ENCODE measurements at regions not wholly inside any gene's neighbourhood (a gene's known extent, or its start where the extent isn't known, plus 50 kb on each side); places are given as distances from the start of the nearest gene placed in this dataset.

DNA sequence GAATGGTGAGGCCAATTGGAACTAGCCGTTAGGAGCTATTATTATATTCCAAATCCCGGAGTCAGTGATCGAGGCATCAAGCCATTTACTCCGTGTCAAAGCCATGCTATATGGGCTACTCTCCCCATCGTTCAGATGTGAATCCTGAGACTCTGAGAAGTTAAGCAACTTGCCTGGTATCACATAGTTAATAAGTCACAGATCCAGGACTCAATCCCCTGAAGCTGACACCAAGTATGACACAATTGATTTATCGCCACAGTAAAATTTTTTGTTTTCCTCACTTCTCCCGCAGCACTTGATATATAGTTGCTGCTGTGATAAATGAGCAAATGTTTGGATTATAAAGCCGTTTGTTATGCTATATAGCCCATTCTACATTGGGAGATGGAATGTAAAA lies 50.8 kb upstream of the TSHZ2 start:
- no peak for DNase-seq (ENCODE audit: low spot score)

DNA sequence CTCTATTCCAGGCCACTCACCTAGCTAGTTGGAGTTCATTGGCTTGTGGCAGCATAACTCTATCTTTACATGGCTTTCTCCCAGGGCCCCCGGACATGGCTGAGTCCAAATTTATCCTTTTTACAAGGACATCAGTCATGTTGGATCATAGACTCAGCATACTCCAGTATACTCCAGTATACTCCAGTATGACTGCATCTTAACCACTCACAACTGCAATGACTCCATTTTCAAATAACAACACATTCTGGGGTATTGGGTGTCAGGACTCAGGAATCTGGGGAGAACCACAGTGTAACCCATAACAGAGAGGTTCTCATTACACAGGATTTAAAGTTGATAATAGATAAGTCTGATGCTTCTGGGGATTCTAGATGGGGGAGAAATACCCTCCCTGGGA lies 53.8 kb upstream of the TSHZ2 start:
- no peak for DNase-seq (ENCODE audit: low spot score)

DNA sequence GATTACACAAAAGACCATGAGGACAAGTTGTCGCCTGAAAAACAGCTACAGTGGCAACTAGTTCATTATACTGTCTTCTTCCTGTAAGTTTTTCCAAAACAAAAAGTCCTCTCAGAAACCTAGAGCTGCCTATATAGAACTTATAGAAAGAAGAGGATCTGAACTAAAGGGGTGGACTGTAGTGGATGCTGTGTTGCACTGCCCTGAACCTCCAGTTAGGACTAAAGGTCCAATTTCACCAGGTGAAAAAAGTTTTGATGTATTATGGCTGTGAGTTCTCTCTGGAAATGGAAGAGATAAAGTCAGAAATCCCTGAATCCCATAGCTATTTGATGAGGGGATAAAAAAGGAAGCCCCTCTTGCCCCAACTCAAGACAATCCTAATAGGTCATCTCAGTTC lies 56.6 kb upstream of the TSHZ2 start:
- DNase-seq (ENCODE audit: low spot score): no peak

DNA sequence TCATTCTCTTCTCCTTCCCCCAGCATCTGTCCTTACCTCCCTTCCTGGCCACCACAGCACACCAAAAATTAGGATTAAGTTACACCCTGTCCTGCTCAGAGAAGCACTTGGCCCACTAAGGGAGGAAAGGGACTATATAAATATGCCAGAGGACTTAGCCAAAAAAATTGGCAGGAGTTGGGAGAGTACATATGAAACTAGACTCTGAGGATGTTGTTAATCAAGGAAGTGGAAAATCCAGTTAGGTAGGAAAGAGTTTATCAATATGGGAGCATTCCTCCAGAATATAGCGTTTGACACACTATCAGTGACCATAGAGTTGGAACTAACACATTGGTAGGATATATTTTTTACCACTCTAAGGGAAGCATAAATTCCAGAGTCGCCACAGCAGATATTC lies 57.3 kb upstream of the TSHZ2 start:
- DNase-seq (ENCODE audit: low spot score): no peak

DNA sequence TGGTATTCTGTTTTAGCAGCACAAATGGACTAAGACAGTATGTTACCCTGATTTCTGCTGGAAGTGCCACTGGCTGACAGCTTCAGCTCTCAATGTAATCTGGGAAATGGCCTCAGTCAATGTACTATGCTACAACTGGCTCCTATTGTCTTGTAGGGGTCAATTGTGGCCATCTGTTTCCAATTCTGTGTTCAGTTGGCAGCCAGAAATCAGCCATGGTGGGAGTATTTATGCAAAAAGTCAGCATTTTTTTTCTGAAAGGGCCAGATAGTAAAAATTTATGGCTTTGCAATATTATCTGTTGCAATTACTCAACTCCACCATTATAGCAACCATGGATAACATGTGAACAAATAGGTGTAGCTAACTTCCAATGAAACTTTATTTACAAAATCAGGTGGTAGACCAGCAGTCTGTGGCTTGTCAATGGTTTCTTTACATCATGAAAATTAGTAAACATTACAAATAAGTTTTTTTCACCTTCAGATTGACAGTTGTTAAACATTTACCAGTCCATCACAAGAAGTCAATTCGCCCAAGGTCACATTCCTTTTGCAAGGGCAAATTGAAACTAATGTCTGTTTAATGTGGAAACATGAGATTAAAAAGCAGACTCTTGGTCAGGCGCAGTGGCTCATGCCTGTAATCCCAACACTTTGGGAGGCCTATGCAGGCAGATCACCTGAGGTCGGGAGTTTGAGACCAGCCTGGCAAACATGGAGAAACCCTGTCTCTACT lies 58.3 kb upstream of the TSHZ2 start:
- DNase-seq (ENCODE audit: low spot score): no peak

DNA sequence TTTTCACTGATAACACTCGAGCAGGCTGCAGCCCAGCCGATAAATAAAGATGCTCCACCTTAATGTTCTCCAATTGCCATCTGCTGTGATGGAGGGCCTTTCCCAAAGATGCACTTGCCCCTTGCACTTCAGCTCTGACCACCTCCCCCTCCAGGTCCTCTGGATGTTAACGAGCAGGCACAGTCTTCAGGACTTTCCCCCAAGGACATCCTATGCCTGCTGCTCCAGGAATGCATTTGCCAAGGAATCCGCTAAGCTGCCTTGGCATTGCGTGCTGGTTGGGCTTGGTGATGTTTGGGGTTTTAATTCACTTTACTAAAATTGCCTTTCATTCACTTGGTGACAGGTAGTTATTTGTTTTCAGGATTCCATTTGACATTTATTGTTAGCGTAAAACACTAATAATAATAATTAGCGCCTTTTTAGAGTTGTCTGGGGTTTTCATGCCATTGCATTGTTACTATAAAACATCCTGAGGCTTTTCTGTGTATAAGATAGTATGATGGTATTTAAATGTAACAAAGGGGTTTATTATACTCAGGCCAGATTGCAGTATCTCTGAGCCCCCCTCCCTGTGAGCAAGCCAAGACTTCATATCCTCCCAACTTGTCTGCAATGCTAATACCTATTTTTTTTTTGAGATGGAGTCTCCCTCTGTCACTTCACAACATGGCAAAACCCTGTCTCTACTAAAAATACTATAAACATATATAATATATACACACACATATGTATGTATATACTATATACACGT lies 66.7 kb upstream of the TSHZ2 start:
- DNase-seq (ENCODE audit: low spot score): no peak

DNA sequence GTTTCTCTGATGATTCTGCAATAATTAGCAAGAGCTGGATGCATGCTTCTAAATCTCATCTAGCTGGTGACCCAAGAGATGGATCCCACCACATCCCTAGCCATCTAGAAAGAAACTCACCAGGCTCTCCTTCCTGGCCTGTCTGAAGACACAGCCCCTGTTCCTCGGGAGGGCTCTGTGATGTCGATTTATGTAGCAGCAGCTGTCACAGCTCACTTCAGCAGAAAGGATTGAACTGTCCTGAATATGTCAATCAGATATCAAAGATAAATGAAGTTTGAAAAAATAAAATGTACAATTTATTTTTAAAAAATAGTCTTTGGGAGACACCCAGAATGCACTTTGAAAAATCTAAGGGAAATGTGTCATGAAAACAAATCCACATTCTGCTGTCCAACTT lies 67.3 kb upstream of the TSHZ2 start:
- no peak for DNase-seq (ENCODE audit: low spot score)

DNA sequence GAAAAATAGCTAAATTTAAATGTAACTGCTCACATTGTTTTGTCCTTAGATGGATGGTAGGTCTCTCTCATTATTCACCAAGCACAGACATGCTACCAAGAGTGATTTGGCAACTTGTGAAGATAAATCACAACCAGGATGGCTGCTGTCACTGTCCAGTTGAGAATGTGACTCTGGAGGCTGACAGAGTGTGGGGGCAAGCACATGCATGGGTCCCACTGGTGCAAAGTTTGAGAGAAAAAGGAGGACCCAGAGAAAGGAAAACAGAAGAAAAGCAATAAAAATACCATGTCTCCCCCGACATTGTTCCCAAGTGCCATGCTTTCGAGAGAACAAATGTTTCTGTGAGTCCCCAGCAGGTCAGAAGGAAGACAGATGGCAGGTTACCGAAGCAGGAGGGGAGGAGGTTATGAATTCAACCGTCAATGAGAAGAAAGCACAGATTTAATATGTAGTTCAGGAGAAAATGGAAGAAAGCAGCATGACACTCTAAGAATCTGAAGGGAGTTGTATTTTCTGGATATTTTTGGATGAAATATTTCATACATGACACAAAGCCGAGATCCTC lies 73.0 kb upstream of the TSHZ2 start:
- DNase-seq (ENCODE audit: low spot score): no peak

DNA sequence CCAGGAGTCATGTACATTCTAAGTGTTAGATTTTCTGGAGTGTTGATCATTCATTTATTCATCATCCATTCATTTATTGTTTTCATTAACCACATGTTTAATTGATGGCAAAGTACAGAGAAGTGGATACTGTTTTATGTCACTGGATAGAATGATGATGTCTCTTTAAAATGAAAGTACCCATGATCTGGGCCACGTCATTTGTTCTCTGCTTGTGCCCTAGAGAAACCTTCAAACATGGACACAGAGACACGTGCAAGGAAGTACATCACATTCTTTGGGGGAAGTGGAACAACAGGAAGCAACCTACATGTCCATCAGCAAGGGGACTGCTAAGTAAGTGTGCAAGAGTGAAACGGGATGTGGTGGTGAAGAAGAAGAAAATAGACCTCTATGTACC lies 75.8 kb upstream of the TSHZ2 start:
- DNase-seq (ENCODE audit: low spot score): no peak

DNA sequence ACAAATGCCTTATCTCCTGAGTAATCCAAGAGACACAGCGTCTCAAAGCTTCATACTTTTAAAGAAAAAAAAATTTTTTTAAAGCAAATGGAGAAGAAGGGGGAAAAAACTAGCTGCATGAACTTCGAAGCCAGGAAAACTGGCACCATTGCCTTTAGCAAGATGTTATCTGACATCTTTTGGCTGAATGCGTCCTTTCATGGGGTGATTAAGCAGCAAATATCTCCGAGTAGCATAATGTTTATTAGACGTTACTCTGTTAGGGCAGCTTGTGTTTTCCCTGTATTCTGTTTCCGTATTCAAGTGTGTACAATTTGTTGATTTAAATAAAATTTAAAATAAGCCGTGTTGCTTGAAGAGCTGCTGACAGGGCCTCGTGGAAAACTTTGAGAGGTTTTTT lies 76.5 kb upstream of the TSHZ2 start:
- DNase-seq (ENCODE audit: low spot score): no peak

DNA sequence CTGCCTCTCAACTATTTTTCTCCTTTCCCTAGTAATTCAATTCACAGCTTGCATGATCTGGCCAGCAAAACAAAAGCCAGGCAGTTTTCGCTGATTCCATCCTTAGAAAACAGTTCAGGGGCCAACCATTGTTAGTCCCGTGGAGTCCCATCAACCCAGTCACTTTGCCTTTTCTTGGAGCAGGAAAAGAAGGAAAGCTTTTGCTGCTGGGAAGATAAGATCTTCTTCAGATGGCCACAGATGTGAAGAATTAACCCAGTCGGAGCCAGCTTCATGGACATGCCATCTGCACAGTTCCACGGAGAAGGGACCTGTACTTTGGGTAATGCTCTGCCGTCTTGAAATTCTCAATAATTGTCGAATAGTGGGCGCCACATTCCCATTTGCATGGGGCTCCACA lies 76.9 kb upstream of the TSHZ2 start:
- DNase-seq (ENCODE audit: low spot score): no peak

DNA sequence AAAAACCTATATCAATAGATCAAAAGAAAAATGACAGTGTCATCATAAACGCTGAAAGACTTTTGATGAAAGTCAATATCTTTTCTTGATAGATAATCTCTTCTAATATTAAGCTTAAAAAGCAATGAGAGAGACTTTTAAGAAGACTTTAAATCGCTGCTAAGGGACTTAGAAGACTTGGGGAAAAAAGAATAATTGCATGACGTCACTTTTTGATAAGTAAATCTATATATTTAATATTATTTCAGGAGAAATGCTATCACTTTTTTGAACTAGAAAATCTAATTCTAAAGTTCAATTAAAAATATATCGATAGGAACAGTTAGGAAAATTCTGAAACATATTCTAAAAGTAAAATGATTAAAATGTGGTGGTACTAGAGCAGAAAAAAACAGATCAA lies 78.7 kb upstream of the TSHZ2 start:
- DNase-seq (ENCODE audit: low spot score): no peak

DNA sequence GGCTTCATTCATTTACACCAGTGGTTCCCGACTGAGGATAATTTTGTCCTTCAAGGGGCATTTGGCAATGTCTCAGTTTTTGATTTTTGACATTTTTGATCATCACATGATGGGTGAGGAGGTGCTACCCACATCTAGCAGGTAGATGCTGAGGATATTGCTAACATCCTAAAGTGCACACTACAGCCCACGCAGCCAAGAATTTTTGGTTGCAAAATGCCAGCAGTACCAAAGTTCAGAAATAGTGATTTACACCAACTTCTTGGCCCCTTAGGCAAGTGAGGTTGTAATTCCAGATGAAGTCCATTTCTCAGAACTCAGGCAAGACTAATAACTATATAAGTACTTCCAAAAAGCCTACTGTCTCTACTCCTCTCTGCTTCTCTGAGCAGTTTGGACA lies 80.1 kb upstream of the TSHZ2 start:
- no peak for DNase-seq (ENCODE audit: low spot score)

DNA sequence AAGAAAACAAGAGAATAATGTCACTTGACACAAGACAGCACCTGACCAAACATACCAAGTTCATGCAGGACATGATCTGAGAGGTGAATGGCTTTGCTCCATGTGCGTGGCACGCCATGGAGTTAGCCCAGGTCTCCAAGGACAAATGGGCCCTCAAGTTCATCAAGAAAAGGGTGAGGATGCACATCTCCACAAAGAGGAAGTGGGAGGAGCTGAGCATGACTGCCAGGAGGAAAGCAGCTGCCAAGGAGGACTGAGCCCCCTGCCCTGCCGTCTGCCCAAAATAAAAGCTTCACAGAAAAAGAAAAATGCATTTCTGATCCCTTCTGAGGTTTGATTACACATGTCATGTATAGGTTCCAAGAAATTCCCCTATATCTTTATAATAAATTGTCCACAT lies 82.0 kb upstream of the TSHZ2 start:
- no peak for DNase-seq (ENCODE audit: low spot score)

DNA sequence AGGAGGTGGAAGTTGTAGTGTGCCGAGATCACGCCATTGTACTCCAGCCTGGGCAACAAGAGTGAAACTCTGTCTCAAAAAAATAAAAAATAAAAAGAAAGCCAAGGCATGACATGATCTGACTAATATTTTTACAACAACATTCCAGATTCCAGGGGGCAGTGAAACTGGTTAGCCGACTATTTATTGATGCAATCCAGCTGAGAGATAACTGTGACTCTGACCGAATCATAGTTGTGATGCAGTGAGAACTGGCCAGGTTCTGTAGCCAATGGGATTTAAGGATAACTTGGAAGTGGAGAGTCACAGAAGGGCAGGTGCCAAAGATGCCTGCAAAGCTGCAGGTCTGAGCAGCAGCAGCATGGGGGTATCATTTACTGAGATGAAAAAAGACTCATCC lies 82.9 kb upstream of the TSHZ2 start:
- no peak for DNase-seq (ENCODE audit: low spot score)

DNA sequence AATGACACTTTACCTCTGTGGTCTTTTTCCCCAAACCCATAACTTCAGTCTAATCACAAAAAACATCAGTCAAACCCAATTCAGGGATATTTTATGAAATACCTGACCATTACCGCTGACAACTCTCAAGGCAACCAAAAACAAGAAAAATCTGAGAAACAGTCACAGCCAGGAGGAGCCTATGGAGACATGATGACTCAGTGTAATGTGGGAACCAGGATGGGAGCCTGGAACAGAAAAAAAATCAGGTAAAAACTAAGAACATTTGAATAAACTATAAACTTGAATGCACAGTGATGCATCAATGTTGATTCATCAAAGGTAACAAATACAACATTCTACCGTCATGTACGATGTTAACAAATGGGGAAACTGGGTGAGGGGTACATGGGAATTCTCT lies 84.1 kb upstream of the TSHZ2 start:
- no peak for DNase-seq (ENCODE audit: low spot score)

DNA sequence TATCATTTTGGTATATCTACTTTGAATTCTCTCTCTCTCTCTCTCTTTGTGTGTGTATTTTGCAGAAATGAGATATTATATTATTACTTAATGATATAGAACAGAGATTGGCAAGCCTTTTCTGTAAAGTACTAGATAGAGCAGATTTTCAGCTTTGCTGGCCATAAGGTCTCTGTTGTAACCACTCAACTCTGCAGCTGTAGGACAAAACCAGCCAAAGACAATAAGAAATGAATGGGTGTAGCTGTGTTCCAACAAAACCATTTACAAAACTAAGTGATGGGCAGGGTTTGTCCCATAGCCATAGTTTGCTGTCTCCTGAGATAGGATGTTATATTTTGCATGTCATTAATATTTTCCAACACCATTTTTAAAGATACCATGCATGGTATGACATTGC lies 91.2 kb upstream of the TSHZ2 start:
- DNase-seq (ENCODE audit: low spot score): no peak

DNA sequence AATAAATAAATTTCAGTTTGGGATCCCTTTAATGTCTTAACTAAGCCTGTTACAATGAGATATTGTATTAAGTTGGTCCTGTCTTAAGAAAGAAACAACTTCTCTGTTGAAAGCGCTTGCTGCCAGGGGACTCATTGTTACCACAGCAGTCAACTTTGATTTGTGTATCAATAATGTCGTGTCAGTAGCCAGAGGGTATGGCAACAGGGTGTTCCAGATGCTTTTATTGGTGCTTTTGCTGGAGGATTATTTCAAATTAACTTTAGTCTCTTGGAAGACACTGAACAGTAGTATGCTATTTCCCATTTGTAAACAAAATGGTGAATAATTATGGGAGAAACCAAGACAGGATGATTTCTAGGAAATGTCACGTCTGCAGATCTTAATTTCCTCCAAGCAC lies 91.9 kb upstream of the TSHZ2 start:
- no peak for DNase-seq (ENCODE audit: low spot score)

DNA sequence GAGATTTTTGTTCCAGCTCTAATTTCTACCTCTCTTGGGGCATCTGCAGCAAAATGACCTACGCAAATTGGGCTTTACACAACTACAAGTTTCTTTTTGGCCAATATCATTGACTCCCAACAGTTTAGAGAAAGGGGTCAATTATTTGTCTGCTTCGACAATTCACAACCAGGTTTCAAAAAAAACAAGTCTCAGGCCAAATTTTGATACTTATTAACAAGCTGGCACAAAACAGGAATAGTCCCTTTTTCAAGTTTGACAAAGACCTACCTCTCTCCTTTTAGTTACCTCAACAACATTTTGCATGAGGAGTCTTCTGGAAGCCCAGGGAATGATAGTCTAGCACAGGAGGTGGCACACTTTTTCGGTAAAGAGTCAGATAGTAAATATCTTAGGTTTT lies 97.9 kb upstream of the TSHZ2 start:
- no peak for DNase-seq (ENCODE audit: low spot score)

DNA sequence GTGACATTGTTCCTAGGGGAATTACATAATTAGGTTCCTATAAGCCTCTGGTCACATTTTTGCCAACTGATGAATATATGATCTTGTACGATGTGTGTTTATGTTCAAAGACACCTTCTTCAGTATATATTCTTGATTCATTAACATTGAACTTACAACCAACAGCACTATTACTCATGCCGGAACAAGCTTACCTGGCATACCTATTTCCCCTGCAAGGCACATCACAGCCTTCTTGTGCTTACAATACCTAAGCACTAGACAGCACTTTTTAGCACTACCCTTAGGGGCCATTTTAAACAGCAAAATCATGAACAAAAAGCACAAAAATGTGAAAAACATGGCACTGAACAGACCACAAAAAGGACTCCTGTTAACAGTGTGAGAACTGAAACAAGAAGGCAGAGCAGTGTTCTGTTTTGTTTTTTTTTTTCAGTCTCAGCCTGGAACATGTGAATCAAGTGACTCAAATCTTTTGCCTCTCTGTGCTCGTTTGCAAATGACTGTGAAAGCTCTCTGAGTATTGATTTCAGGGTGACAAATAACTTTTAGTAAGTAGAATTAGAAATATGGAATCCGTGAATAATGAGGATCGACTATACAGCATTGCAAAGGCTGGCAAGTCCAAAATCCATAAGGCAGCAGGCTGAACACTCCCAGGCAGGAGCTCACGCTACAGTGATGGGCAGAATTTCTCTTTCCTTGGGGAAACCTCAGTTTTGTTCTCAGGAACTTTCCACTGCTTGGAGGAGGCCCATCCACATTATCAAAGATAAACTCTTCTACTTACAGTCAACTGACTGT lies 102.3 kb upstream of the TSHZ2 start:
- DNase-seq (ENCODE audit: low spot score): no peak

DNA sequence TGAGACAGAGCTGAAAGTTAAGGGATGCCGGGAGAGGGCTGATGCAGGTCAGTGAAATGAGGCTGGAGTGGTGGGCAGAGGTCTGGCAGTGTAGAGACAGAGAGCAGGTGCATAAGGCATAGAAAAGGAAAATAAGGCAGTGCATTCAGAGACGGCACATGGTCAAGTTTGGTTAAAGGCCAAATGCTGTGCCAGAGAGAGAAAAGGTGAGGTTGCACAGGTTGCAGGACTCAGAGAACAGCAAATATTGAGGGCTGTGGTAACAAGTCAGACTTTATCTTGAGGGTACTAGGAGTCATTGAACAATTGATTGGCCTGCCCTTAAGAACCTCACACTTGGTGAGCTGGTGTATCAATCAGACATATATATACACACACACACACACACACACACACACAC lies 102.9 kb upstream of the TSHZ2 start:
- DNase-seq (ENCODE audit: low spot score): no peak

DNA sequence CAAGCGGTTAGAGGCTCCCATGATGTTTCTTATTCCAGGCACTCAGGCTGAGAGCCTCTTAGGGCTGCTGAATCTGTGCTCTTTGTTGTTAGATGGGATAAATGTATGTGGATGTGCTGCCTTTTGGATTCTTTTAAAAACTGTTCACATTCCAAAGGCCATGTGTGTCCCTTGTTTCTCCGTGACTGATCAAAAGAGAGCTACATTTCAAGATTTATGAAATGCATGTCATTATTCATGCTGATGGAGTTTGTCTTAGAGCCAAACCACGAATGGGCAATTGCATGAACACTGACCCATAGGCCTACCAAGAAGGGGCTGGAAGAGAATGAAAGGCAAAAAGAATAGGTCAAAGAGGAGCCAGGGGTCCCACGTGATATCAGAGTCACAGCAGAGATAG lies 104.9 kb upstream of the TSHZ2 start:
- DNase-seq (ENCODE audit: low spot score): no peak

Measured in ureter (tissue), 1 donor.